GM12878 (cell line): ENCODE measurements at regions not wholly inside any gene's neighbourhood (a gene's known extent, or its start where the extent isn't known, plus 50 kb on each side); places are given as distances from the start of the nearest gene placed in this dataset.

Experiments
- ATAC-seq: fragments of 200-7000 bp; cut with Tn5 transposase; 3 replicates; pipeline ENCODE4 v1.9.1; 2020; ENCODE audit warnings: mild to moderate bottlenecking, moderate library complexity
- BruUV-seq: library from RNA; stranded (reverse); fragments of 400-500 nt; replicated peaks from 2 replicates; lab custom pipeline; 2021; lab: Mats Ljungman, UMichigan
- CTCF ChIA-PET: fragments of 300-600 bp; sonication (Branson Sonifier 250); formaldehyde crosslinking; extraction: SDS; loops from one replicate; lab custom pipeline; 2021; ENCODE audit warnings: inconsistent platforms; lab: Yijun Ruan, JAX
- POLR2A ChIA-PET: fragments of 350-600 bp; formaldehyde crosslinking; extraction: SDS; loops from one replicate; lab custom pipeline; 2021; ENCODE audit warnings: inconsistent platforms; lab: Charles Lee
- RAD21 ChIA-PET: fragments of 300-600 bp; sonication (Branson Sonifier 250); formaldehyde crosslinking; loops from one replicate; lab custom pipeline; 2023; ENCODE audit warnings: antibody characterized with exemption; ENCODE audit not compliant: unreplicated experiment; lab: Charles Lee
- SMC1A ChIA-PET: fragments of 300-600 bp; sonication (Branson Sonifier 250); formaldehyde crosslinking; loops from one replicate; lab custom pipeline; 2023; ENCODE audit not compliant: unreplicated experiment, uncharacterized antibody; lab: Charles Lee
- DNase-seq: peaks from one replicate; pipeline ENCODE4 v3.0.0-alpha.2; 2011; ENCODE audit warnings: low read depth, low spot score
- FAIRE-seq: peaks from 3 replicates; lab custom pipeline; 2011; peaks lifted over from hg19 to GRCh38; lab: Jason Lieb, UNC
- H2AFZ ChIP-seq: 2 replicates; pipeline ENCODE4 v1.6.0; 2011; ENCODE audit warnings: low read depth, low read length, control low read depth; ENCODE audit not compliant: control insufficient read depth
- H3K27ac ChIP-seq: 2 replicates; pipeline ENCODE4 v1.5.1; 2011; ENCODE audit warnings: control low read depth; ENCODE audit not compliant: control insufficient read depth, insufficient read depth
- H3K27me3 ChIP-seq, 2 experiments: replicated peaks in 1 of 2; 2 replicates each; pipeline versions ENCODE4 v1.6.0 to v1.6.1; 2011; ENCODE audit warnings: low read length in 1 of 2; ENCODE audit not compliant: control insufficient read depth in 2 of 2, insufficient read depth in 2 of 2
- H3K36me3 ChIP-seq, 2 experiments: 2 replicates each; pipeline ENCODE4 v1.5.1; 2011; ENCODE audit warnings: low read length in 1 of 2; ENCODE audit not compliant: control insufficient read depth in 2 of 2, insufficient read depth in 2 of 2
- H3K4me1 ChIP-seq: 2 replicates; pipeline ENCODE4 v1.6.1; 2011; ENCODE audit warnings: mild to moderate bottlenecking, low read length, moderate library complexity, mixed read lengths; ENCODE audit not compliant: control insufficient read depth, insufficient read depth
- H3K4me2 ChIP-seq: 2 replicates; pipeline ENCODE4 v1.6.0; 2011; ENCODE audit warnings: control low read depth; ENCODE audit not compliant: control insufficient read depth, insufficient read depth
- H3K4me3 ChIP-seq: fragments of 200-600 bp; sonication (generic); 2 replicates; pipeline ENCODE4 v1.5.1; 2016
- H3K79me2 ChIP-seq: 2 replicates; pipeline ENCODE4 v1.6.0; 2011; ENCODE audit warnings: low read length; ENCODE audit not compliant: control insufficient read depth, insufficient read depth
- H3K9ac ChIP-seq: 2 replicates; pipeline ENCODE4 v1.8.0; 2011; ENCODE audit warnings: low read length, control low read depth, mixed read lengths; ENCODE audit not compliant: control insufficient read depth, insufficient read depth
- H3K9me3 ChIP-seq: replicated peaks from 3 replicates; pipeline ENCODE4 v1.5.1; 2011; ENCODE audit warnings: mild to moderate bottlenecking, low read length; ENCODE audit not compliant: control insufficient read depth, insufficient read depth
- H4K20me1 ChIP-seq: 2 replicates; pipeline ENCODE4 v1.6.0; 2011; ENCODE audit not compliant: control insufficient read depth, insufficient read depth
- BCL3 ChIP-seq: IDR thresholded peaks from 2 replicates; pipeline ENCODE4 v1.6.1; 2011; ENCODE audit warnings: borderline replicate concordance, low read depth, mild to moderate bottlenecking, moderate library complexity, low read length; ENCODE audit not compliant: insufficient read depth, poor library complexity, severe bottlenecking
- BHLHE40 ChIP-seq, 2 experiments: fragments of 450-650 bp in 1 of 2; IDR thresholded peaks; 2 replicates each; pipeline ENCODE4 v1.6.1; 2011 to 2017; ENCODE audit warnings: low read depth in 2 of 2, borderline replicate concordance in 1 of 2, improper control_type of control experiment in 1 of 2, low read length in 1 of 2, mild to moderate bottlenecking in 1 of 2
- BMI1 ChIP-seq: fragments of 450-650 bp; IDR thresholded peaks from 2 replicates; pipeline ENCODE4 v1.6.1; 2016; ENCODE audit warnings: mild to moderate bottlenecking, moderate library complexity, borderline replicate concordance
- CHD1 ChIP-seq: IDR thresholded peaks from 2 replicates; pipeline ENCODE4 v1.6.1; 2012; ENCODE audit warnings: low read depth, low read length, improper control_type of control experiment
- EZH2 ChIP-seq: IDR thresholded peaks from 2 replicates; pipeline ENCODE4 v1.6.1; 2012; ENCODE audit warnings: low read depth, mild to moderate bottlenecking, control low read depth, inconsistent platforms, low read length, borderline replicate concordance; ENCODE audit not compliant: control insufficient read depth
- FOS ChIP-seq: IDR thresholded peaks from 3 replicates; pipeline ENCODE4 v1.6.1; 2011; ENCODE audit warnings: borderline replicate concordance; ENCODE audit not compliant: insufficient read length; ENCODE audit errors: extremely low read depth
- GABPA ChIP-seq: IDR thresholded peaks from 2 replicates; pipeline ENCODE4 v1.6.1; 2014; ENCODE audit warnings: antibody characterized with exemption, low read depth, mild to moderate bottlenecking, inconsistent platforms
- HCFC1 ChIP-seq: fragments of 150-350 bp; IDR thresholded peaks from 2 replicates; pipeline ENCODE4 v1.6.1; 2014; ENCODE audit warnings: low read length
- IRF5 ChIP-seq: fragments of 450-650 bp; IDR thresholded peaks from 2 replicates; pipeline ENCODE4 v1.6.1; 2017; ENCODE audit warnings: borderline replicate concordance
- JUND ChIP-seq: IDR thresholded peaks from 2 replicates; pipeline ENCODE4 v1.6.1; 2012; ENCODE audit warnings: low read depth, mild to moderate bottlenecking, low read length, improper control_type of control experiment, moderate library complexity
- KDM1A ChIP-seq: fragments of 200-600 bp; sonication (generic); IDR thresholded peaks from 2 replicates; pipeline ENCODE4 v1.6.1; 2016; ENCODE audit warnings: borderline replicate concordance
- LARP7 ChIP-seq: fragments of 450-650 bp; IDR thresholded peaks from 2 replicates; pipeline ENCODE4 v1.6.1; 2017; ENCODE audit warnings: mild to moderate bottlenecking
- MTA3 ChIP-seq: IDR thresholded peaks from 2 replicates; pipeline ENCODE4 v1.6.1; 2012; ENCODE audit warnings: low read length, inconsistent platforms, borderline replicate concordance
- SIN3A ChIP-seq: IDR thresholded peaks from 2 replicates; pipeline ENCODE4 v1.6.1; 2012; ENCODE audit warnings: low read depth, low read length, improper control_type of control experiment
- SKIL ChIP-seq: fragments of 450-650 bp; IDR thresholded peaks from 2 replicates; pipeline ENCODE4 v1.6.1; 2017; ENCODE audit warnings: mild to moderate bottlenecking, low read depth, inconsistent platforms; ENCODE audit not compliant: poor library complexity, severe bottlenecking
- TBL1XR1 ChIP-seq: IDR thresholded peaks from 2 replicates; pipeline ENCODE4 v1.6.1; 2012; ENCODE audit warnings: low read depth, low read length, improper control_type of control experiment
- WRNIP1 ChIP-seq: IDR thresholded peaks from 2 replicates; pipeline ENCODE4 v1.6.1; 2011; ENCODE audit warnings: low read depth, low read length, improper control_type of control experiment, borderline replicate concordance
- ZBED1 ChIP-seq: IDR thresholded peaks from 2 replicates; pipeline ENCODE4 v1.6.1; 2016; ENCODE audit warnings: borderline replicate concordance
- ZZZ3 ChIP-seq: IDR thresholded peaks from 2 replicates; pipeline ENCODE4 v1.6.1; 2011; ENCODE audit warnings: low read depth; ENCODE audit not compliant: control insufficient read depth, insufficient read length
- WGBS: methylation state at CpG from one replicate; pipeline ENCODE4 v1.1.6; 2016; ENCODE audit warnings: low lambda C conversion rate; ENCODE audit not compliant: insufficient replicate concordance, insufficient coverage; ENCODE audit errors: missing lambda C conversion rate; 5-methylcytosine and 5-hydroxymethylcytosine counted together
- in situ Hi-C: fragments of 300-500 bp; cut with MboI; formaldehyde crosslinking; loops from 9 replicates; pipeline ENCODE4 v1.14.3; 2018; ENCODE audit warnings: mixed read lengths
- intact Hi-C: fragments of 100-400 bp; cut with micrococcal nuclease; formaldehyde crosslinking; loops from one replicate; pipeline ENCODE4 v1.14.2; 2022; ENCODE audit not compliant: unreplicated experiment

- H4K20me1 ChIP-seq, result no peaks in the 10 kb centered on the region
- H3K4me2 ChIP-seq, result no peak overlapping the region
- H3K9ac ChIP-seq, result no peak overlapping the region
- no peak overlapping the region for H2AFZ ChIP-seq
- in situ Hi-C loops (no loop called here), intact Hi-C loops (no loop called here)
- ChIA-PET POLR2A (no interaction called here), SMC1A (no interaction called here), CTCF (no interaction called here), RAD21 (no interaction called here)
- H3K79me2 ChIP-seq, result no peaks in the 10 kb centered on the region
- WGBS, result 38% methylated on average over 20 of the region's 22 CpGs
- peaks cover 0 to 5% of the 10 kb centered on the region in 2 experiments; a peak in 2 of 4 replicates for H3K27me3 ChIP-seq
- TF ChIP-seq WRNIP1 (no peak), KDM1A (no peak), IRF5 (no peak), CHD1 (no peak), LARP7 (no peak), ZBED1 (no peak), SIN3A (no peak), FOS (no peak), ZZZ3 (no peak), MTA3 (no peak), GABPA (no peak), BHLHE40 (IDR thresholded peaks at IDR 0.05; ENCODE audit: borderline replicate concordance in 1 of 2, low read depth in 2 of 2, low read length in 1 of 2) (no peak), SKIL (no peak), TBL1XR1 (no peak), BCL3 (no peak), BMI1 (no peak), EZH2 (no peak), JUND (no peak), HCFC1 (no peak)
- no TSS peak for BruUV-seq
- no peak overlapping the region for H3K4me3 ChIP-seq
- H3K36me3 ChIP-seq, result no peaks in the 10 kb centered on the region
- DNase-seq, result no peak
- ATAC-seq, result no peak
- H3K4me1 ChIP-seq, result no peaks in the 10 kb centered on the region
- H3K27ac ChIP-seq, result no peak overlapping the region
- FAIRE-seq, result no peak
- no peaks in the 10 kb centered on the region; the same call in 2 of the 3 replicates for H3K9me3 ChIP-seq
Observed at GRCh38 chr7:149690688-149691446, 82.5 kb downstream of the ZNF467 start.
